OCI-LY1 (cell line): ENCODE measurements at regions not wholly inside any gene's neighbourhood (a gene's known extent, or its start where the extent isn't known, plus 50 kb on each side); places are given as distances from the start of the nearest gene placed in this dataset.

Experiments
- H2AFZ ChIP-seq: fragments of 200-600 bp; sonication (generic), shearing (Covaris generic); 2 replicates; pipeline ENCODE4 v1.6.0; 2014; ENCODE audit warnings: antibody characterized with exemption, mild to moderate bottlenecking, low read length
- H3F3A ChIP-seq: fragments of 200-600 bp; sonication (generic), shearing (Covaris generic); 2 replicates; pipeline ENCODE4 v1.6.0; 2014; ENCODE audit warnings: mild to moderate bottlenecking, antibody characterized with exemption, low read length, moderate library complexity; ENCODE audit not compliant: insufficient read depth
- H3K27ac ChIP-seq: fragments of 200-600 bp; sonication (generic); 2 replicates; pipeline ENCODE4 v1.5.1; 2014; ENCODE audit warnings: low read length, mixed run types, mild to moderate bottlenecking, low read depth; ENCODE audit not compliant: poor library complexity, severe bottlenecking
- H3K27me3 ChIP-seq: fragments of 200-600 bp; sonication (generic); 2 replicates; pipeline ENCODE4 v1.6.0; 2014; ENCODE audit warnings: antibody characterized with exemption, mild to moderate bottlenecking, low read length, moderate library complexity; ENCODE audit not compliant: insufficient read depth
- H3K36me3 ChIP-seq: fragments of 200-600 bp; sonication (generic); 2 replicates; pipeline ENCODE4 v1.6.1; 2014; ENCODE audit warnings: mild to moderate bottlenecking, antibody characterized with exemption, low read length, moderate library complexity, mixed read lengths; ENCODE audit not compliant: insufficient read depth
- H3K4me1 ChIP-seq: fragments of 200-600 bp; sonication (generic); 2 replicates; pipeline ENCODE4 v1.5.1; 2014; ENCODE audit warnings: mild to moderate bottlenecking, low read length, moderate library complexity; ENCODE audit not compliant: insufficient read depth, severe bottlenecking
- H3K4me2 ChIP-seq: fragments of 200-600 bp; sonication (generic), shearing (Covaris generic); 2 replicates; pipeline ENCODE4 v1.6.1; 2014; ENCODE audit warnings: low read length
- H3K4me3 ChIP-seq: fragments of 200-600 bp; sonication (generic); 2 replicates; pipeline ENCODE4 v1.5.1; 2014; ENCODE audit warnings: low read length, low read depth, mild to moderate bottlenecking, mixed read lengths; ENCODE audit not compliant: poor library complexity, severe bottlenecking
- H3K79me2 ChIP-seq: fragments of 200-600 bp; shearing (Covaris generic); 2 replicates; pipeline ENCODE4 v1.6.1; 2016; ENCODE audit warnings: mixed run types, low read length, mixed read lengths; ENCODE audit not compliant: insufficient read depth
- H3K9ac ChIP-seq: fragments of 200-600 bp; sonication (generic), shearing (Covaris generic); 2 replicates; pipeline ENCODE4 v1.6.1; 2014; ENCODE audit warnings: mild to moderate bottlenecking, low read length, mixed read lengths
- H3K9me2 ChIP-seq: fragments of 200-600 bp; sonication (generic), shearing (Covaris generic); 2 replicates; pipeline ENCODE4 v1.6.1; 2014; ENCODE audit warnings: low read depth, mild to moderate bottlenecking, low read length, mixed read lengths
- H3K9me3 ChIP-seq: fragments of 200-600 bp; shearing (Covaris generic); 2 replicates; pipeline ENCODE4 v1.6.1; 2014; ENCODE audit warnings: low read length, mixed read lengths
- H4K20me1 ChIP-seq: fragments of 200-600 bp; sonication (generic), shearing (Covaris generic); 2 replicates; pipeline ENCODE4 v1.6.0; 2016; ENCODE audit warnings: mild to moderate bottlenecking, low read length; ENCODE audit not compliant: insufficient read depth
- CTCF ChIP-seq: fragments of 200-600 bp; sonication (generic), shearing (Covaris generic); IDR thresholded peaks from 2 replicates; pipeline ENCODE4 v1.5.1; 2017; ENCODE audit warnings: mild to moderate bottlenecking, antibody characterized with exemption, low read length, moderate library complexity, mixed read lengths
- EZH2 ChIP-seq: fragments of 200-600 bp; sonication (generic), shearing (Covaris generic); IDR thresholded peaks from 2 replicates; pipeline ENCODE4 v1.8.0; 2017; ENCODE audit warnings: borderline replicate concordance, mixed run types, mild to moderate bottlenecking, antibody characterized with exemption, low read length, moderate library complexity, mixed read lengths

GRCh38 chr14:38412654-38413053 lies 156.8 kb upstream of the CLEC14A start:
- Histone ChIP-seq H2AFZ (no peak overlapping the region), H3K4me1 (no peaks in the 10 kb centered on the region), H3K4me2 (no peak overlapping the region), H3K27me3 (no peaks in the 10 kb centered on the region), H3K27ac (no peak overlapping the region), H3K9me3 (no peaks in the 10 kb centered on the region), H4K20me1 (no peaks in the 10 kb centered on the region), H3K9me2 (no peaks in the 10 kb centered on the region), H3K79me2 (no peaks in the 10 kb centered on the region), H3K36me3 (no peaks in the 10 kb centered on the region), H3F3A (no peaks in the 10 kb centered on the region), H3K4me3 (no peak overlapping the region), H3K9ac (no peak overlapping the region)
- TF ChIP-seq CTCF (no peak), EZH2 (no peak)

- Histone ChIP-seq H3K36me3 (no peaks in the 10 kb centered on the region), H2AFZ (no peak overlapping the region), H3K27me3 (0 out of 2 replicates have a peak, but pooled peaks cover 4% of the 10 kb centered on the region), H3K9me2 (no peaks in the 10 kb centered on the region), H3K9ac (no peak overlapping the region), H3K79me2 (no peaks in the 10 kb centered on the region), H3F3A (no peaks in the 10 kb centered on the region), H3K4me3 (no peak overlapping the region), H3K27ac (no peak overlapping the region), H3K9me3 (no peaks in the 10 kb centered on the region), H4K20me1 (no peaks in the 10 kb centered on the region), H3K4me2 (no peak overlapping the region), H3K4me1 (no peaks in the 10 kb centered on the region)
- TF ChIP-seq EZH2 = no peak
- TF ChIP-seq CTCF = no peak
Observed at GRCh38 chr14:38410442-38410841, 154.5 kb upstream of the CLEC14A start.

- no peak overlapping the region for H3K4me2 ChIP-seq
- TF ChIP-seq CTCF (no peak), EZH2 (no peak)
- H3K9me3 ChIP-seq = no peaks in the 10 kb centered on the region
- H3K27me3 ChIP-seq = 0 out of 2 replicates have a peak, but pooled peaks cover 4% of the 10 kb centered on the region
- H3F3A ChIP-seq = no peaks in the 10 kb centered on the region
- no peaks in the 10 kb centered on the region for H3K36me3 ChIP-seq
- H3K4me1 ChIP-seq = no peaks in the 10 kb centered on the region
- no peaks in the 10 kb centered on the region for H3K79me2 ChIP-seq
- no peak overlapping the region for H3K27ac ChIP-seq
- no peak overlapping the region for H3K9ac ChIP-seq
- no peaks in the 10 kb centered on the region for H4K20me1 ChIP-seq
- no peaks in the 10 kb centered on the region for H3K9me2 ChIP-seq
- no peak overlapping the region for H3K4me3 ChIP-seq
- no peak overlapping the region for H2AFZ ChIP-seq
Observed at GRCh38 chr14:38409071-38409705, 153.3 kb upstream of the CLEC14A start.
